HL-60 (cell line): ENCODE measurements at regions not wholly inside any gene's neighbourhood (a gene's known extent, or its start where the extent isn't known, plus 50 kb on each side); places are given as distances from the start of the nearest gene placed in this dataset.

Experiments used
- POLR2AphosphoS5 ChIP-seq: IDR thresholded peaks from 2 replicates; pipeline ENCODE4 v1.6.1; 2012; ENCODE audit warnings: low read depth
- TF ChIP-seq, protein P1 (sequence below): IDR thresholded peaks from one replicate; pipeline ENCODE4 v1.5.1; 2011; ENCODE audit warnings: low read length, control low read depth, inconsistent platforms; ENCODE audit not compliant: insufficient read depth

DNA sequence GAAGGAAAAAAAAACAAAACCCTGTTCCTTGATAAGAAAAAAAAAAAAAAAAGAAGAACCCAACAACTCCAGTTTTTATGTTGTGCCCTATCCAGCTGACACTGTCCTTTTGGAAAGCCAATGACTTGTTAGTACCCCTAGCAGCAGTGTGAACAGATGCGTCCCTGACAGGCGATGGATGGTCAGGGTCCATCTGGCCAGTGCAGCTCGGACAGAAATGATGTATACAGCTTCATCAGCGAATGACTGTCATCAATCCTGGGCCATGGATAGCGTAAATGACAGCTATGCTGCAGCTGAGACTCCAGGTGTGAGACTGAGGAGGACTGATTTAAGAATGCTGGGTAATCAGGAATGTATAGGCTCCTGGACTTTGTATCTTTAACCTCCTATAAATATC is 318.8 kb upstream of the FIGN start:
- no peak for TF ChIP-seq POLR2AphosphoS5
- TF ChIP-seq, protein P1, sequence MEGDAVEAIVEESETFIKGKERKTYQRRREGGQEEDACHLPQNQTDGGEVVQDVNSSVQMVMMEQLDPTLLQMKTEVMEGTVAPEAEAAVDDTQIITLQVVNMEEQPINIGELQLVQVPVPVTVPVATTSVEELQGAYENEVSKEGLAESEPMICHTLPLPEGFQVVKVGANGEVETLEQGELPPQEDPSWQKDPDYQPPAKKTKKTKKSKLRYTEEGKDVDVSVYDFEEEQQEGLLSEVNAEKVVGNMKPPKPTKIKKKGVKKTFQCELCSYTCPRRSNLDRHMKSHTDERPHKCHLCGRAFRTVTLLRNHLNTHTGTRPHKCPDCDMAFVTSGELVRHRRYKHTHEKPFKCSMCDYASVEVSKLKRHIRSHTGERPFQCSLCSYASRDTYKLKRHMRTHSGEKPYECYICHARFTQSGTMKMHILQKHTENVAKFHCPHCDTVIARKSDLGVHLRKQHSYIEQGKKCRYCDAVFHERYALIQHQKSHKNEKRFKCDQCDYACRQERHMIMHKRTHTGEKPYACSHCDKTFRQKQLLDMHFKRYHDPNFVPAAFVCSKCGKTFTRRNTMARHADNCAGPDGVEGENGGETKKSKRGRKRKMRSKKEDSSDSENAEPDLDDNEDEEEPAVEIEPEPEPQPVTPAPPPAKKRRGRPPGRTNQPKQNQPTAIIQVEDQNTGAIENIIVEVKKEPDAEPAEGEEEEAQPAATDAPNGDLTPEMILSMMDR: no peak
